NOMO-1 treated with DMSO at 0.1 percent for 48 hours (cell line): ENCODE measurements at regions not wholly inside any gene's neighbourhood (a gene's known extent, or its start where the extent isn't known, plus 50 kb on each side); places are given as distances from the start of the nearest gene placed in this dataset.
"Not testable (repeated sequence)": the region's sequence is repeated elsewhere in the genome, so short reads cannot be mapped to it uniquely, and the experiment has no call there.

Experiments
- DNase-seq: peaks from one replicate; lab custom pipeline; 2025; ENCODE audit not compliant: unreplicated experiment; lab: John Stamatoyannopoulos, UW

DNA sequence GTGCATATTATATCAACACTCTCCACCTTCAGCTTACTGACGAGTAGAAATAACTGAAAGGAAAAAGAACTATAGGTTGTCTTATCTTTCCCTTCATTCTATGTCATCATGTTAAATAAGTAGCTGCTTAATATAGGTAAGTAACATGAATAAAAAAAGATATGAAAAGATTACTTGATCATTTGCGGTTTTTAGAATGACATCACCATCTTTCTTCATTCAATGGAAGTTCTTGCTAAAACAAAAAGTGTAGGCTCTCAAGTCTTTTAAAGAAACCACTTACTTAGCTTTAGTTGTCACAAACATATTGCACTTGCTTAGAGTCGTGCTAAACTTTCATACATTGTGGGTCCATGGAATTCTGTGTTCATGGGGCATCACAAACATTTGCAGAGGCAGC lies 331.1 kb upstream of the DEPDC1 start:
- no peak for DNase-seq

DNA sequence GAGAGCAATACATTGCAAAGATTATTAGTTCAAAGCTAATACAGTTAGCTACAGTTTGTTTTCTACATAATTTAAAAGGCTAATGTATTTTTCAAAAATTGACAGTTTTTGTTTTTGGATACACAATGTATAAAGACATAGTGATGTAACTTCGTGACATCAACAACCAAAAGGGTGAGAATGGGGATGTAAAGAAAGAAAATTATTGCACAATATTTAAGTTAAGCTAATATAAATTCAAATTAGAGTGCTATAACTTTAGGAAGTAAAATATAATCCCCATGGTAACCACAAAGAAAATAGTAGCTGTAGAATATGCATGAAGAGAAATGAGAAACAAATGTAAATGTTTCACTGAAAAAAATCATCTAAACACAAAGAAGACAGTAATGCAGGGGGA lies 334.4 kb upstream of the DEPDC1 start:
- no peak for DNase-seq

- no peak for DNase-seq
Observed at GRCh38 chr1:68848017-68848416, 351.1 kb upstream of the DEPDC1 start.

DNA sequence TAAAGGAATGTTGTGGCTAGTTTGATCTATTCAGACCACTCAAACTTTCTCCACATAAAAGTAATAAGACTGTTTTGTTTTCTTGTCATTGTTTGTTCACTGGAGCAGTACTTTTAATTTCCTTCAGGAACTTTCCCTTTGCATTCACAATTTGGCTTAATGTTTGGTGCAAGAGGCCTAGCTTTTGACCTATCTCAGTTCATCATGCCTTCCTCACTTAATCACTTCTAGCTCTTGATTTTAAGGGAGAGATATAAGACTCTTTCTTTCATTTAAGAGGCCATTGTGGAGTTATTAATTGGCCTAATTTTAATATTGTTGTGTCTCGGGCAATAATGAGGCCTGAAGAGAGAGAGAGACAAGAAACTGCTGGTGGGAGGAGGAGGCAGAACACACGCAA lies 371.7 kb upstream of the DEPDC1 start:
- no peak for DNase-seq

DNA sequence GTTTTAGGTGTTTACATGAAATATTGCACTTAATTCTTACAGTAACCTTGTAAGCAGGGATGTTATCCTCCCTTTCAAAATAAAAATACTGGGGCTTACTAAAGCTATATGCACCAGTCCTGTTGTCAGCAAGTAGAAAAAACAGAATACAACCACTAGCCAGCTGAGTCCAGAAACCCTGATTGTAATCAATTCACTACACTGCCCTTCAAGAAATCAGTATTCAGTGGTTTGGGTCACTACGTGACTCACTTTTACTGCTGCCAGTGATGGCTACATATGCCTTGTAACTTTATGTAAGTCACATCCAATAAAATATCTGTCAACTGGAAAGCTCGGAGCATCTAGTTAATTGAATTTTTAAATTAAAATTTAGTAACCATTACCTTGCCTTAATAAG lies 376.3 kb upstream of the DEPDC1 start:
- no peak for DNase-seq

- DNase-seq = not testable (repeated sequence)
Observed at GRCh38 chr1:68881330-68882194, 384.7 kb upstream of the DEPDC1 start.

- no peak for DNase-seq
Observed at GRCh38 chr1:68889471-68889870, 392.6 kb upstream of the DEPDC1 start.

DNA sequence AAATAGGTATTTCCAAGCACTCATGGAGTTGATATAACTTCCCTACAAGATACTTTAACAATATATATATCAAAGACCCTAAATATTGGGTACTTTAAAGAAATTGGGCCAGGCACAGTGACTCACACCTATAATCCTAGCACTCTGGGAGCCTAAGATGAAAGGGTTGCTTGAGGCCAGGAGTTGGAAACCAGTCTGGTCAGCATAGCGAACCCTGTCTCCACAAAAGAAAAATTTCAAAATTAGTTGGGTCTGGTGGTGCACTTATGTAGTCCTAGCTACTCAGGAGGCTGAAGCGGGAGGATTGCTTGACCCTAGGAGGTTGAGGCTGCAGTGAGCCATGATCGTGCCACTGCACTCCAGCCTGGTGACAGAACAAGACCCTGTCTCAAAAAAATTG lies 393.9 kb upstream of the DEPDC1 start:
- no peak for DNase-seq

- no peak for DNase-seq
Observed at GRCh38 chr1:68904477-68904876, 407.6 kb upstream of the DEPDC1 start.

DNA sequence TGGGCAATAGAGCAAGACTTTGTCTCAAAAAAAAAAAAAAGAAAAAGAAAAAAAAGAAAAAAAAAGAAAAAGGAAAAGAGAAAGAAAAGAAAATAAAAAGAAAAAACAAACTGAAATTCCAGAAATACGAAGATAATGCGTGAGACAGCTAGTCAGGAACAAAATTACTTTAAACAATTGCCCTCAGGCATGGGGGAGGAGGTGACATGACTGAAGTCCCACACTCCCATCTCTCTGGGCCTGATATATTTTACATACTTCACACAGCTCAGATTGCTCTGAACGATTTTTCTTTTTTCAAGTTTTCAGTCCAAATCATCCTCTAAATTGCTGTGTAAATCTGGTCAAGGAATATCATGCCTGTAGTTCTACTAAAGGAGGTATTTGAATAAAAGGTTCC lies 409.5 kb upstream of the DEPDC1 start:
- no peak for DNase-seq

GRCh38 chr1:68907491-68907890 lies 410.6 kb upstream of the DEPDC1 start:
- DNase-seq = no peak

- no peak for DNase-seq
Observed at GRCh38 chr1:68908316-68908715, 411.4 kb upstream of the DEPDC1 start.

DNA sequence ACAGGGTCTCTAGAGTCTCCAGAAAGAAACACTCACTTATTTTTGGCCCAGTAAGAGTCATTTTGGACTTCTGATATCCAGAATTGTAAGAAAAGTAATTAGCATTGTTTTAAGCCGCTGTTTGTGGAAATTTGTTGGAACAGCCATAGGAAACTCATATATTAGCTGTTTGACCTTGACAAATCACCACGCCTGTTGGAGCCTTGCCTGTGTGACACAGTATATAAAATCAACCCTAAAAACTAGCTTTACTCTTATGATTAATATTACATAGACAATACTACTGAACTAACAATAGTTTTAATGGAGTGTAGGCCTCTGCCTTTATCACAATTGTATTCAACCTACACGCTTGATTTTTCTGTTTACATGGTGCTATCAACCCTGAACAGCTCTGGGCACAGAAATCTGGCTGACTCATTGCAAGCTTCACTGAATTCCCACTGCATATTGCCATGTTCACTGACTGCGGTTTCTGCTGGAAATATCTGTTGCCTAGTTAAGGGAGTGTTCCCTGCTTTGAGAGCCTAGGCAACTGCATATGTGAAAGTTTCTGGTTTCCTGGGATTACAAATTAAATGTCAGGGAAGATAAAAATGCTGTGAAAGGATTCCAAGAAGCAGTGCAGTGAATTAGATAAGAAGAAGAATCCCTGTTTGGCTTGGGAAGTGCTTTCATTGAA lies 419.5 kb upstream of the DEPDC1 start:
- no peak for DNase-seq

DNA sequence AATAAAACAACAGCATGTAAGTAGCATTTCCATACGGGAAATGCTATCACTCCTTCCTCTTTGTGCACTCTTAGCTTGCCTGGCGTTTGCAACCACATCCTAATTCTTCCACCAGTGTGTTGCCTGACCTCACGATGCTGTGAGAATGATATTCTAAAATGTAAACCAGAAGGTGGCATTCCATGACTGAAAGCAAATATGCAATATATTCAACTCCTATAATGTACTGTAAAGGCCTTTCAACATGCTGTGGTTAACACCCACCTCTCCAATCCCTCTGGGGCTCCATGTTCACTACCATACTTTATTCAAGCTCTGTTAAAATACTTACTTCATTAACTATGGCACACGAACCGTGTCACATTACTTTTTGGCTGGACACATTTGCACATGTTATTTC lies 420.6 kb upstream of the DEPDC1 start:
- no peak for DNase-seq

- no peak for DNase-seq
Observed at GRCh38 chr1:68918563-68918962, 421.7 kb upstream of the DEPDC1 start.

DNA sequence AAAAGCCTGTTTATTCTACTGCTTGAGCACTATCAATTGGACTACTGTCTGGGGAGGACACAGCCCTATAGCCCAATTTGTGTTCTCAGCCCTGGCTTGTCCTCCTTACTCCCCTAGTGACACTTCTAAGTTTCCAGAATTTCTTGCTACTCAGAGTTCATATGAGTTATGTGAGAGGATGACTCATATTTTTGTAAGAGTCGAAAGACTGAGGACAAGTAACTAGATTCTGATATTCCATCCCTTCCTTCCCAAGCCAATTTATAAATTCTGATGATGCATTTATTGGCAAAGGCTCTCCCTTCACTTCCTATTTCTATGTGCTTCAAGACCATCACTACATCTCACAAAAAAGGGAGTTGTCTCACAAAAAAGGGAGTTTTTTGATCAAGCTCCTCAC lies 422.2 kb upstream of the DEPDC1 start:
- DNase-seq = no peak

- DNase-seq = not testable (repeated sequence)
Observed at GRCh38 chr1:68923475-68924088, 426.7 kb upstream of the DEPDC1 start.

GRCh38 chr1:68930101-68930500 lies 433.2 kb upstream of the DEPDC1 start:
- no peak for DNase-seq

- DNase-seq = no peak
Observed at GRCh38 chr1:68936530-68936929, 439.6 kb upstream of the DEPDC1 start.

DNA sequence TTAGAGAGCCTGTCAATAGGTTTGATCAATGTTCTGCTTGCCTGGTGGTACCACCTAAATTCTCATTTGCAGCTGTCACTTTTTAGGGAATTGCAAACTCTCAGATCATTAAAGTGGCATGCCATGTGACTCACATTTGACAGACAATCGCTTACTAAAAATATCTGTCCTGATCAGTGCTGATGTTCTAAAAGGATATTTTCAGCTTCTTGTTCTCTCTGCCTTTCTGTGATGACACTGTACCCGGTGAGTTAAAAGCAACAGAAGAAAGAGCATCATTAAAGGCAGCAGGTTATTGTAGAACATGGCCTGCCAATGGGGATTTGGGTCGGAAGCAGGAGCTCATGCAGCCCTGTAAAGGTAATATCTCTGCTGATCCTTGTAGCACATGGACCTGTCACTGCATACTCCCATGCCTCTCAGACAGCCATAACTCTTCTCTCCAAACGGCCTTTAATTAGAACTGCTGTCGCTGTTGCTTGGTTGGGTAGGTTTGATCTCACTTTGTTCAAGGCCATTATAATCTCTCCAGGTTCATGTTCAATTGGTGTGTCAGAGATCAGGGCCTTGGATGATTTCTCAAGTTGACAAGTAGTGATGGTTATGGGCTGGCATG lies 441.3 kb upstream of the DEPDC1 start:
- DNase-seq = no peak

DNA sequence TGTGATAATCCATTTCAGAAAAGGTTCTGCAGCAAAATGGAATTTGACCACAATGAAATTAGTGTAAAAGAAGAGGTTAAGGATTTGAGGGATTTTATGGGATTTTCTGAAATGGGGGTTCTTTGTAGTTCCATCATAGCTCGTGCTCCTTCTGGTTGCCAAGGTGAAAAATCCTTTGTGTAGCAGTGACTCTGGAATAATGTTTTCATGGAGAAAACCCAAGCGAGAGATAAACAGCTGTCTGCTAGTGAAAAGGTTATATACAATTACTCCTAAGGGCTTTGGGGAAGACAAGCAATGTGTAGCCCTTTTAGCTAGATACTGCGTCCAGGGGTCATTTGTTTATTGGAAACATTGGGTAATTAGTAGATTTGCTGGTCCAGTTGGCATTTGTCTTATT lies 453.2 kb upstream of the DEPDC1 start:
- DNase-seq = no peak

DNA sequence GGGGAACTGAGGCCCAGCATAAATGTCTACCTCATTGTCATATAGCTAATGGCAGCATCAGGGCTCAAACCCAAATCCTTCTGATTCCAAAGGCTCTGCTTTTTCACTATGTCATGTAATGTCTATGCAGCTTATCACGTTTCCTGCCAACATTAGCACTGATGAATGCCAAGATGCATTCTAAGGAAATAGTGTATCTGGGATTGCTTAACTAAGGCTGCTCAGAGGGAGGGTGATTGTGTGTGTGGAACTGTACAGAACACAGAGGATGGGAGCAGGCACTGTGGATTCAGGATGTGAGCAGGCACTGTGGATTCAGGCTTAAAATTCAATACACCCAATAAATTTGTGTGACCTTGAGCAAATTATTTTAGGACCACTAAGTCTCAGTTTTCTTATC lies 456.4 kb upstream of the DEPDC1 start:
- no peak for DNase-seq
